Middle frontal gyrus (tissue), 1 donor: ENCODE measurements at regions not wholly inside any gene's neighbourhood (a gene's known extent, or its start where the extent isn't known, plus 50 kb on each side); places are given as distances from the start of the nearest gene placed in this dataset.

Experiments used
- DNase-seq: peaks from one replicate; pipeline ENCODE4 v3.0.0-alpha.2; 2015; ENCODE audit warnings: low spot score; ENCODE audit errors: extremely low spot score

- no peak for DNase-seq
These were observed 105.6 kb upstream of the PGRMC2 start for GRCh38 chr4:128393101-128393704.

DNA sequence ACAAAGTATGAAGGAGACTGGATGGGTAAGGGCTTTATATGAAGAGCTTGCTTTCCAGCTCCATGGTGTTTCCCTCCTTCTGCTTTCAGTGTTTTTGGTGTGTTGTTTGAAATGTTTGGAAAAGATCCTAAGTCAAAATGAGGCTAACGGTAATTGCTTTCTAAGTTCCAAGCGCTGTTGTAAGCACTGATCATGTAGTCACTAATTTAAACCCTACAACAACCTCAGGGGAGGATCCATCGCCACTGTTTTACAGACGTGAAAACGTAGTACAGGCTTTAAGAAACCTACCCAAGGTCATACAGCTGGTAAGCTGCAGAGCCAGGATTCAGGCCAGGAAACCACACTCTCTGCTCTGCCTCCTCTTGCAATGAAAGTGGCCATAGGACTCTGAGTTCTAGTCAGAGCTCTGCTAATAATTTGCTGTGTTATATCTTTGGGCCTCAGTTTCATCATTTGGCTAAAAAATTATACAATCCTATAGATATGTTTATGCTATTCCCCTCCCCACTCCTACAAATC, 102.9 kb upstream of the PGRMC2 start:
- DNase-seq: no peak

DNA sequence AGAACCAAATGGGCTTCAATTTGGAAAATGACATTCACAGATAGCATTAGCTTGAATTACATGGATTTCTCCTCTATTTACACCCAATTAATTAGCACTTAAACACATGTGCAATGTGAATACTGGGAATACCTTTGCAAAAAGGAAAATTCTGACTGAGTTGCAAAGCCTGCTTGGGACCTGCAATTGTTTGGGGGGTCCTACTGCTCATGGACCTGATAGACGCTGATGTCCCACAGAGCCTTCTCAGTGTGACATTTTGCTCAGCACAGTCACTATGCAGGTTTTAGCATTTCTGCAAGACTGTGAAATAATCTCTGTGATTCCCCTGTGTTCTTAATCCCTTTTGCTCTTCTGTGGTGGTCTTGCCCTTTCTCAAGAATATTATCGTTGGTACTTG, 101.2 kb upstream of the PGRMC2 start:
- DNase-seq: no peak

GRCh38 chr4:128388352-128388630, 100.7 kb upstream of the PGRMC2 start:
- DNase-seq: no peak

GRCh38 chr4:128387600-128388351, 100.2 kb upstream of the PGRMC2 start:
- no peak for DNase-seq

DNA sequence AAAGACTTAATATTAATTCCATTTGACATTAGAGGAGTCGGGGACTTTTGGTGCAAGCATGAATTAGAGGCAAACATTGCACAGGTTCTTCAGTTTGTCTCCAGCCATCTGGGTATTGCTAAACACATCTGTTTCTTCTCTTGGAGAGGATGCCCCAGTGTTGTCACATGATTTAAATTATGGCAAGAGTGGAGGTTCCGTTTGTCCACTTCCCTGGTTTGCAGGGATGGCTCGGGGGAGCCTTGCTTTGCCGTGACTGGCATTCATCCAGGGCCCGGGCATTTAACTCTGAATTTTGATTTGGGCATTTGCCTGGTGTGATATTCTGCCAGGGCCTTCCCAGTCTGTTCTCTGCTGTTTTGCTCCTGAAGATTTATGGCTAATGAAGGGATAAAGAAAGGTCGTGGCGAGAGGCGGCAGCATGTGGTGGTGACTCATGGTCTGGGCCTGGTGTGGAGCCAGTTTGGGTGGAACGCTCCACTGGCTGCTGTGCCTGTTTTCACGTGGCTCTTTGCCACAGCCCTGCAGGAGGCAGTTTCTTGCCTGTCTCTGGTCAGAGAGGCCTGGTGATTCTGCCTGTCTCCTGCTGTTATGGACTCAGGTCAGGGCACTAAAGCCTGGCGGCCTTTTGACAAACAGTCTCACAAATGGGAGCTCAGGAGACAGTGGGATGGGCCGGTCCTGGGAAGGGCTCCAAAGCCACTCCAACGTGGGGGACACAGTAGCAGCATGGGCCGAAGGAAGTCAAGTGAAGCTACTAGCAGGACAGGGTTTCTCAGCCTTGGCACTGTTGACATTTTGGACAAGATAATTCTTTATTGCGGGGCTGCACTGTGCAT, 99.4 kb upstream of the PGRMC2 start:
- DNase-seq: peak; percentile 58

GRCh38 chr4:128385683-128386304, 98.2 kb upstream of the PGRMC2 start:
- DNase-seq: no peak

DNA sequence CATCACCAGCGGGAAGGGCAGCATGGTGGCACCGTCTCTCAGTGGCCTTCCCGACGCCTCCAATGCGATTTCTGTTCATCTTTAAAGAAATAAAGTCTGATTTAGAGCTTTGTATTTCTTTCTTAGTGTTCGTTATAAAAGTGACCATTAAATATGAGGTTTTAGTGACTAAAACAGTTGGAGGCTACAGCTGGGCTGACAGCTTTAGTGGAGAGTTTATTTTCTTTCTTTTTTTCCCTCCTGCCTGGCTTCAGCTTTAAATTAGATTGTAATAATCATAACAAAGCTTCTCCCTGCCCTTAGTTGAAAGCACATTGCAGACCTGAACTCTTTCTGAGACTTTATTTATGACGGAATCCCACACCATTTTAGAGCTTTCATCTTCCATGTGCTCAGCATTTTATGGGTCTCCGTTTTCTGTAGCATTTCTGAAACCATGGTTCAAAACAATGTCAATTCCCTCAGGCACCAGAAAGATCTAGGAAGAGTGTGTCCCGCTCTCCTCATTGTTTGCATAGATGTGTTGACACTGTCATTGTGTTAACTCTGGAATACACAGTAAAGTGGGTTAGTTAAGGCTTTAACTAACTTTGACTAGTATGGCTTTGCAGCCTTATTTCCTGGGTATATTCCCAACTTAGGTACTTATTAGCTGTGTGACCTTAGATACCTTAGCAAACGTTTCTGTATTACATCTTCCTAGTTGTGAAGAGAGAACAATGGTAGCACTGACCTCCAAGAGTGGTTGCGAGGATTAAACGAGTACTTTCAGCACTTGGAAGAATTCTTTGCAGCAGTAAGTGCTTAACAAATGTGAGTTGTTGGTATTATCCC, 97.4 kb upstream of the PGRMC2 start:
- no peak for DNase-seq

GRCh38 chr4:128384091-128384520, 96.5 kb upstream of the PGRMC2 start:
- no peak for DNase-seq

- DNase-seq: no peak
These were observed 94.3 kb upstream of the PGRMC2 start for GRCh38 chr4:128381748-128382559.

GRCh38 chr4:128380306-128380705, 92.7 kb upstream of the PGRMC2 start:
- DNase-seq: no peak

DNA sequence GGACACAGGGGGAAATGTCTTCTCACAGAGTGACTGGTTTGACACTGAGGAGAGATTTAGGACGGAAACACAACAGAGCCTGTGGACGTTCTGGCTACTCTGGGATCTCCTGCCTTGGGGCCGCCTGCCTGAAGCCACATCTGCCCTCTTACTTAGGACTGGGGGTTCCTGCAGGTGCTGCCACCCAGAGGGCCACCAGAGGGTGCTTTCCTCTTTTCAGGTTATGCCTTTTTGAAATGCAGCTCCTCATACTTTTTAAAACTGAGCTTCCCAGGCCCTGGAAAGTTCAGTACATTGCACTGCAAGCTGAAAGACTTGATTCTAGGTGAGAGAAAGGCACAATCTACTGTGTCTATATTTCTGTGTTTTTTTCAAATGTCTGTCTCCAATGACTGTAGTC, 92.2 kb upstream of the PGRMC2 start:
- no peak for DNase-seq

DNA sequence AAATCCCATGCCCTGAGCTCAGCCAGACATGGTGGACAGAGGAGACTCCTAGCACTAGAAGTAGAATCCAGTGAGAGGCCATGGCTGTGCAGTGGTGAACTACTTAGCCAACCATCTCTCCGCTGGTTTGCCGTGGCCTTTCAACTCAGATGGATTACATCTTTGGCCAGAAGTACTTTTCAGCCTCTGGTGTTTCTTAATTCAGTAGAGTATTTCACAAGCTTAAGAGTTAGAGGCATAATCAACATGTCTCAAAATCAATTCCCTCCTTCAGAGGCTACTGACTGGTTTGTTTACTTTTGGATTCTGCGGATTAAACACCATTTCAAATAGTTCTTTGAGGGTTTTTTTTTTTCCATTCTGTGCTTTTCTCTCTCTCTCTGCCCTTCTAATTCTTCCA, 91.1 kb upstream of the PGRMC2 start:
- no peak for DNase-seq

- DNase-seq: no peak
These were observed 89.3 kb upstream of the PGRMC2 start for GRCh38 chr4:128376958-128377357.

GRCh38 chr4:128376303-128376702, 88.7 kb upstream of the PGRMC2 start:
- DNase-seq: no peak

DNA sequence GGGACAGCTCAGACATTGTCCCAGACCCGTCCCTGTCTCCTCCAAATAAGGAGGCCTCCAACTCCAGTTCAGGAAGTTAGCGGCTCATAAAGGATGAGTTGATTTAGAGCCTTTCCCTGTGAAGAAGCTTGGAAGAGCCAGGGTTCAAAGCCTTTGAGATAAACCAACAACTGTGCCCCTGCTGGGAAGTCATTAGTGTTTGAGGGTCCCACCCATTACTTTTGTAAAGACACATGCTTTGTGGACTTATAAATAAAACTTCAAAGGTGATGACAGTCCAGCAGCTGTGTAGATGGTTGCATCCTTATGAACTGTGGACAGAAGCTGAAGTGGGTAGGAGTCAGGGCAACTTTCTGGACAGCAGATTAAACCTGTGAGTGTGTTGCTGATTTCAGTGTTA, 86.0 kb upstream of the PGRMC2 start:
- DNase-seq: no peak

- no peak for DNase-seq
These were observed 84.3 kb upstream of the PGRMC2 start for GRCh38 chr4:128371876-128372275.

DNA sequence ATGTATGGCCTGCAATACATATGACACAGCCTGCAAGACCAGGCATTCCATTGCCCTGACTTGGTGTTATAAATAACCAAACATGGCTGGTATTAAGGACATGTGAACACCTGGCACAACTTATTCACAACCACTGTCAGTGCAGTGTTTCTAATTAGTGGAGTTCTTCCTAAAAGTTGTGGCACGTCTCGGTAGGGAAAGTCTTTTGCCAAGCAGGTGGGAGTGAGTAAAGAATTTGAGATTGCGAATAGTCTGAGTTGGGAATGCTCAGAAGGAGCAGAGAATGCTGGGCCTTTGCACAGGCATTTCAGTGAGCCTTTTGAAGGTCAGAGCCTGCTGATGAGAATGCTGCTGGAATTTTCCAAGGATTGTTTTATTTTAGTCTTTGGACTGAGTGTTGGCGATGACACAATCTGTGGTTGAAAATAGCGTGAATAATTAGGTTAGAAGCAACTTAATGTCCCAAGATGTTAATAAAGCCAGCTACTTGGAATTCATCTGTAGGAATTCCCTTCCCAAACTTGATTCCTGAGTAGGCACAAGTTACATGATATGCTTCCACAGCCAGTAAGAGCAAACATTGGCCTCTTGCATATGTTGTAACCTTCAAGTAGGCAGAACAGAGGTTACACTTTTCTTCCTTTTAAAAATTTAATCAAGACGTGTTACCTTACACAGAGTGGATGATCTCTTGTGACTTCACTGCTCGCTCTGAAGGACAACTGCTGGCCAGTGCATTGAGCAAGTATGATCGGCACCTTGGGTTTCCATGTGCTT, 83.6 kb upstream of the PGRMC2 start:
- DNase-seq: no peak

- DNase-seq: no peak
These were observed 78.6 kb upstream of the PGRMC2 start for GRCh38 chr4:128366212-128366611.
